Natural killer cell (primary cell): ENCODE measurements at regions not wholly inside any gene's neighbourhood (a gene's known extent, or its start where the extent isn't known, plus 50 kb on each side); places are given as distances from the start of the nearest gene placed in this dataset.

ENCODE experiments used
- ATAC-seq, 3 donors: fragments of 150-1000 bp in 2 of 3; fragments of 200-7000 bp in 1 of 3; cut with Tn5 transposase; 1 replicate in 1 of 3; 2 replicates in 2 of 3; pipeline ENCODE4 v1.10.0; 2021; ENCODE audit warnings: mild to moderate bottlenecking in 2 of 3, moderate library complexity in 2 of 3
- DNase-seq, 2 donors: peaks; one replicate each; pipeline versions ENCODE4 v3.0.0 to v3.0.0-alpha.2; 2013 to 2021; ENCODE audit warnings: mixed read lengths in 1 of 2
- H3K27ac ChIP-seq: one replicate; pipeline ENCODE4 v1.5.1; 2013; ENCODE audit warnings: mild to moderate bottlenecking, low read length
- H3K27me3 ChIP-seq: one replicate; pipeline ENCODE4 v1.6.1; 2013; ENCODE audit warnings: low read length; ENCODE audit not compliant: control insufficient read depth, insufficient read depth
- H3K36me3 ChIP-seq: one replicate; pipeline ENCODE4 v1.6.1; 2013; ENCODE audit warnings: low read length; ENCODE audit not compliant: control insufficient read depth, insufficient read depth
- H3K4me1 ChIP-seq: one replicate; pipeline ENCODE4 v1.6.1; 2013; ENCODE audit warnings: low read length; ENCODE audit not compliant: control insufficient read depth, insufficient read depth
- H3K4me3 ChIP-seq: one replicate; pipeline ENCODE4 v1.5.1; 2013; ENCODE audit warnings: low read length
- H3K9me3 ChIP-seq: one replicate; pipeline ENCODE4 v1.6.1; 2013; ENCODE audit warnings: low read length; ENCODE audit not compliant: control insufficient read depth, insufficient read depth
- H3K27ac Mint-ChIP-seq, 2 donors: one replicate each; pipeline ENCODE4 v1.8.0; 2022; ENCODE audit warnings: mild to moderate bottlenecking in 2 of 2, mixed read lengths in 2 of 2, moderate library complexity in 1 of 2
- H3K27me3 Mint-ChIP-seq, 2 donors: one replicate each; pipeline ENCODE4 v1.8.0; 2022; ENCODE audit warnings: low read depth in 2 of 2, mixed read lengths in 2 of 2
- H3K36me3 Mint-ChIP-seq: one replicate; pipeline ENCODE4 v1.8.0; 2022; ENCODE audit warnings: mixed read lengths
- H3K4me1 Mint-ChIP-seq, 2 donors: one replicate each; pipeline ENCODE4 v1.8.0; 2022; ENCODE audit warnings: mixed read lengths in 2 of 2
- H3K4me3 Mint-ChIP-seq: one replicate; pipeline ENCODE4 v1.8.0; 2022; ENCODE audit warnings: mild to moderate bottlenecking, moderate library complexity, mixed read lengths
- H3K9me3 Mint-ChIP-seq, 2 donors: one replicate each; pipeline ENCODE4 v1.8.0; 2022; ENCODE audit warnings: mixed read lengths in 2 of 2
- WGBS: methylation state at CpG from one replicate; pipeline ENCODE4 v1.1.7; 2013; ENCODE audit warnings: missing lambda C conversion rate; ENCODE audit not compliant: insufficient coverage; 5-methylcytosine and 5-hydroxymethylcytosine counted together
- intact Hi-C: fragments of 100-400 bp; cut with micrococcal nuclease; formaldehyde crosslinking; loops from one replicate; pipeline ENCODE4 v1.14.2; 2022
- TF ChIP-seq, protein P1 (sequence below): fragments of 200-600 bp; IDR thresholded peaks from one replicate; pipeline ENCODE4 v1.8.0; 2022; ENCODE audit warnings: antibody characterized with exemption

DNA sequence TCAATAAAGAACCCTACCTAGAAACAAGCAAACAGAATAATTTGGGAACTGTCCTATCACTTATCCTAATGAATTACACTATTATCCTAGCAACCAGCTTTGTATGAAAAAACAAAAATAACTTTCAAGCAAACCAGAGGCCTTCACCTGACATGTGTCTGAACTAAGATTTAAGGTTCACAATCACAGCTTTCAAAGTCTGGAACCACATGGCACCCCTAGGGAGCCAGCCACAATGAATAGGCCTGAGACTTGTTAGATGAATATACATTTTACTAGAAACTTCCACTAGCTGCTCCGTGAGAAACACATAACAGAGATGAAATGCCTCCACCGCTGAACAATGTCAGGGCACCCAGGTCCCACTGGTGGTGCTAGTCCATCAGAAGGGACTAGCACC, 65.8 kb upstream of the CYP2D6 start:
- no peak overlapping the region for H3K27ac ChIP-seq
- intact Hi-C loops: no loop called here
- TF ChIP-seq, protein P1, sequence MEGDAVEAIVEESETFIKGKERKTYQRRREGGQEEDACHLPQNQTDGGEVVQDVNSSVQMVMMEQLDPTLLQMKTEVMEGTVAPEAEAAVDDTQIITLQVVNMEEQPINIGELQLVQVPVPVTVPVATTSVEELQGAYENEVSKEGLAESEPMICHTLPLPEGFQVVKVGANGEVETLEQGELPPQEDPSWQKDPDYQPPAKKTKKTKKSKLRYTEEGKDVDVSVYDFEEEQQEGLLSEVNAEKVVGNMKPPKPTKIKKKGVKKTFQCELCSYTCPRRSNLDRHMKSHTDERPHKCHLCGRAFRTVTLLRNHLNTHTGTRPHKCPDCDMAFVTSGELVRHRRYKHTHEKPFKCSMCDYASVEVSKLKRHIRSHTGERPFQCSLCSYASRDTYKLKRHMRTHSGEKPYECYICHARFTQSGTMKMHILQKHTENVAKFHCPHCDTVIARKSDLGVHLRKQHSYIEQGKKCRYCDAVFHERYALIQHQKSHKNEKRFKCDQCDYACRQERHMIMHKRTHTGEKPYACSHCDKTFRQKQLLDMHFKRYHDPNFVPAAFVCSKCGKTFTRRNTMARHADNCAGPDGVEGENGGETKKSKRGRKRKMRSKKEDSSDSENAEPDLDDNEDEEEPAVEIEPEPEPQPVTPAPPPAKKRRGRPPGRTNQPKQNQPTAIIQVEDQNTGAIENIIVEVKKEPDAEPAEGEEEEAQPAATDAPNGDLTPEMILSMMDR: no peak
- H3K27me3 ChIP-seq: no peaks in the 10 kb centered on the region
- ATAC-seq: no peak
- Mint-ChIP-seq H3K4me1 (peaks cover 48 to 67% of the 10 kb centered on the region in 2 donors), H3K4me3 (no peak overlapping the region), H3K27me3 (no peaks in the 10 kb centered on the region), H3K27ac (no peak overlapping the region), H3K9me3 (no peaks in the 10 kb centered on the region), H3K36me3 (no peaks in the 10 kb centered on the region)
- H3K36me3 ChIP-seq: peaks cover 4% of the 10 kb centered on the region
- no peaks in the 10 kb centered on the region for H3K9me3 ChIP-seq
- no peak for DNase-seq
- WGBS: 95% methylated on average over 2 of the region's 2 CpGs
- H3K4me3 ChIP-seq: no peak overlapping the region
- H3K4me1 ChIP-seq: peaks cover 15% of the 10 kb centered on the region

DNA sequence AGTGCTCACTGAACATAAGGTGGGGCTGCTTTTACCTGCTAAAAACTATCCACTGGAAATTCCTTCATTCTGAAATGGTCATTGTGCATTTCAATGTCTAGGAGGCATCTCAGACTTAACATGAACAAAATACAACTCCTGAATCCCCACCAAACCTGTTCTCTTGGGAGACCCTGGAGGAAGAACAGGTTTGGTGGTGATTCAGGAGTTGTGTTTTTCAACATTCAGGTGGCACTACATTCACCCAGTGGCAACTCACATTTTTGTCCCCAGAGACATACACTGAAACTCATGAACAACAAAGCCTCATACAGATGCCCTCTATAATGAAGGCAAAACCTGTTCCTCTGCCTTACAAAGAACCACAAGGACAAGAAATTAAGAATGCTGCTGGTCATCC, 64.3 kb upstream of the CYP2D6 start:
- Mint-ChIP-seq H3K27me3 (no peaks in the 10 kb centered on the region), H3K4me1 (peaks cover 45 to 65% of the 10 kb centered on the region in 2 donors), H3K9me3 (no peaks in the 10 kb centered on the region), H3K4me3 (no peak overlapping the region), H3K36me3 (no peaks in the 10 kb centered on the region), H3K27ac (peak overlapping the region; percentile 38 to 76)
- Histone ChIP-seq H3K27ac (no peak overlapping the region), H3K36me3 (no peaks in the 10 kb centered on the region), H3K27me3 (no peaks in the 10 kb centered on the region), H3K4me1 (peaks cover 9% of the 10 kb centered on the region), H3K4me3 (no peak overlapping the region), H3K9me3 (no peaks in the 10 kb centered on the region)
- TF ChIP-seq, protein P1: no peak
- intact Hi-C loops: no loop called here
- DNase-seq (no peak), ATAC-seq (no peak)

DNA sequence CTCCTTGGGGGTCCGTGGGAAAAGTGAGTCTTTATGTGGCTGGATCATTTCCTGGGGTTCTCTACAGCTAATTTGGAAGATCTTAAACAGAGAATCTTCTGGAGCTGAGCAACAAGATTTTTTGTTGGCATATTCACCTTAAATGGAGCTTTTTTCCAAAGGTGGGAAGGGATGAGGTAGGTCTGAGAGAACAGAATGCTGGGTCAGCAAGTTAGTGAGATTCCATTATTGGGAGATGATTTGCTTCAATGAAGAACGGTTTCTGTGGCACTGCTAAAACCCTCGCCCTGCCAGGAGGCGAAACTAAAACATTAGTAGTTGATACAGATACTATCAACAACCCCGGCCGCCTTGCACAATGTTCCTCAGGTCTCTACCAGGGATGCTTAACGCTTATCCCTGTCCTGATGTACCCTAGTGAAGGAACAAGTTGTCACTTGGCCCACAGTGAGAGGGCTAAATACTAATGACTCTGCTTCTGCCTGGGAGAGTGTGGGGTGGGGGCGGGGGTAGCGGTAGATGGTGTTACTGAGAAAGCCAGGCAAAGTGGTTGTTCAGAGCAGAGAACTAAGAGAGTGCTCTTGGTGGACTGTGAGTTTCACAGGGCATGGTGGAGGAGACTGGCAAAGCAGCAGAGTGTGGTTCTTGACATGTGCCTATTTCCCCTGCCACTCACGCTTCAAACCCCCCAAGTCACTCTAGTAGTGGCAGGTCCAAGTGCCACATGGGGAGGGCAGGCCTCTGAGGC, 63.7 kb upstream of the CYP2D6 start:
- intact Hi-C loops: no loop called here
- Mint-ChIP-seq H3K4me3 (no peak overlapping the region), H3K36me3 (no peaks in the 10 kb centered on the region), H3K9me3 (no peaks in the 10 kb centered on the region), H3K27ac (peak overlapping the region; percentile 36 to 76), H3K27me3 (no peaks in the 10 kb centered on the region), H3K4me1 (peaks cover 48 to 70% of the 10 kb centered on the region in 2 donors)
- Histone ChIP-seq H3K27ac (no peak overlapping the region), H3K4me1 (peaks cover 9% of the 10 kb centered on the region), H3K9me3 (no peaks in the 10 kb centered on the region), H3K27me3 (no peaks in the 10 kb centered on the region), H3K4me3 (no peak overlapping the region), H3K36me3 (no peaks in the 10 kb centered on the region)
- TF ChIP-seq, protein P1: no peak
- WGBS: 90% methylated on average over 10 of the region's 10 CpGs
- DNase-seq: no peak
- peak in 2 of 3 donors; percentile 44 to 53 for ATAC-seq

DNA sequence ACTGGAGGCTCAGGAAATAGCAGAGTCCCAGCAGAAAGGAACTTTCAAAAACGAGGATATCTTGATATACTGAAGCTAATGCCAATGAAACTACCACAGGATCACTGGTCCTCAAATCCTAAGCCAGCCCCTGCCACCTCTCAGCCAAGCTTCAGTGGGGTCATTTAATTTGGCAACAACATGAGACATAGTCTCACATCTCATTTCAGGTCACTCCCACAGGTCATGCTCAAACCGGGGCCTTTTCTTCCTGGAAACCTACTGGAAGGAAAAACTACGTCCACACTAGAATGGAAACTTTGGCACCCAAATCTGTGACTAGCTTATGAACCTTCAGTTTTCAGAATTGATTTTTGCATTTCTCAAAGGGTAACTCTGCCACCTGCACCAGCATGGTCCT, 61.9 kb upstream of the CYP2D6 start:
- Histone ChIP-seq H3K27me3 (no peaks in the 10 kb centered on the region), H3K4me1 (peaks cover 9% of the 10 kb centered on the region), H3K36me3 (no peaks in the 10 kb centered on the region), H3K4me3 (no peak overlapping the region), H3K27ac (no peak overlapping the region), H3K9me3 (no peaks in the 10 kb centered on the region)
- H3K27ac Mint-ChIP-seq: no peak overlapping the region
- no peaks in the 10 kb centered on the region for H3K9me3 Mint-ChIP-seq
- no peaks in the 10 kb centered on the region for H3K36me3 Mint-ChIP-seq
- no peaks in the 10 kb centered on the region for H3K27me3 Mint-ChIP-seq
- no peak overlapping the region for H3K4me3 Mint-ChIP-seq
- no peak for DNase-seq
- peaks cover 63 to 78% of the 10 kb centered on the region in 2 donors for H3K4me1 Mint-ChIP-seq
- WGBS: 82% methylated on average over 3 of the region's 3 CpGs
- ATAC-seq: no peak
- intact Hi-C loops: no loop called here
- TF ChIP-seq, protein P1: no peak
